Mesenteric fat pad (tissue), 1 donor: ENCODE measurements at regions not wholly inside any gene's neighbourhood (a gene's known extent, or its start where the extent isn't known, plus 50 kb on each side); places are given as distances from the start of the nearest gene placed in this dataset.
"Not testable (repeated sequence)": the region's sequence is repeated elsewhere in the genome, so short reads cannot be mapped to it uniquely, and the experiment has no call there.

Experiments used
- DNase-seq: peaks from one replicate; pipeline ENCODE4 v3.0.0-alpha.2; 2020; ENCODE audit warnings: low spot score
- donor health status: DM: yes; HTN: yes; CAD: no.

DNA sequence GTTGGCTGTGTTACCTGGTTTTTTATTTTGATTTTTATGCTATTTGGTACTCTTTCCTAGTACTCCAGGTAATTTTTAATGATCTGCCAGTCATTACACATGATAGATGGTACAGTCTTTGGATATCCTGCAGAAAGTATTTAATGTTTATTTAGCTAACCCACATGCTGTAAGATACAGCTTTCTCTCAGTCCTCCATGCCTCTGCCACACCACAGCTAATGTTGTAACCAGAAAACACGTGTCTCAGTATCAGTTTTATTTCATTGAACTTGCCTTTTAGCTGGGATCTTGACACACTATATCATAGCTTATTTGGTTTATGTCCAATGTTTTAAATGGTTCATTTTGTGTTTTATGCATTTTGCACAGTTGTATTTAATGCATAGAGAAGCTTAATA lies 1648.4 kb downstream of the KCNT2 start:
- no peak for DNase-seq

DNA sequence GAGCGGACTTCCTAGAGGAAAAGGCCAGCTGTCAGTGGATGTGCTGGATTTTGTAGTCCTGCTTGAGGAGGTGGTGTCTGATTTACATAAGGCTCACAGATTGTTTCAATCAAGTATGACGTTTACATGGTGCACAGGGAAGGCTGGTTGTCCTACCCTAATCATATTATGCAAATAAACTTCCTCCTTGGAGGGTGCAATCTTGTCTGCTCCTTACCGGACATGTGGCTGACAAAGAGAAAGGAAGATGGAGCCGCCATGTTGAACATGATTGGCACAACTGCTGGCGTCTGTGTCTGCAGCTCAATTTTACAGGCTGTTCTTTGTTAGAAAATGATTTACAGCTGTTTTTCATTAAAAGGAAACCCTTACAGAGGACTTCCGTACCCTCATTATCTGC lies 1656.1 kb downstream of the KCNT2 start:
- no peak for DNase-seq

DNA sequence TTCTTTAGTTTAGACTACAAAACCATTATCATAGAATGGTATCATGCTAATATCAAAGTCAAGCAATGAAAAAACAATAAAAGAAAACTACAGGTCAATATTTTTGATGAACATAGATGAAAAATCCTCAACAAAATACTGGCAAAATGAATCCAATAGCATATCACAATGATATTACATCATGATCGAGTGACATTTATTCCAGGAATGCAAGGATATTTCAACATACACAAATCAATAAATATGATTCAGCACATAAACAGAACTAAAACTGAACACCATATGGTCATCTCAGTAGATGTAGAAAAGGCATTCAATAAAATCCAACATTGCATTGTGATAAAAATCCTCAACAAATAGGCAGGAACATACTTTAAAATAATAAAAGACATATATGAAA lies 1657.7 kb downstream of the KCNT2 start:
- DNase-seq = no peak

DNA sequence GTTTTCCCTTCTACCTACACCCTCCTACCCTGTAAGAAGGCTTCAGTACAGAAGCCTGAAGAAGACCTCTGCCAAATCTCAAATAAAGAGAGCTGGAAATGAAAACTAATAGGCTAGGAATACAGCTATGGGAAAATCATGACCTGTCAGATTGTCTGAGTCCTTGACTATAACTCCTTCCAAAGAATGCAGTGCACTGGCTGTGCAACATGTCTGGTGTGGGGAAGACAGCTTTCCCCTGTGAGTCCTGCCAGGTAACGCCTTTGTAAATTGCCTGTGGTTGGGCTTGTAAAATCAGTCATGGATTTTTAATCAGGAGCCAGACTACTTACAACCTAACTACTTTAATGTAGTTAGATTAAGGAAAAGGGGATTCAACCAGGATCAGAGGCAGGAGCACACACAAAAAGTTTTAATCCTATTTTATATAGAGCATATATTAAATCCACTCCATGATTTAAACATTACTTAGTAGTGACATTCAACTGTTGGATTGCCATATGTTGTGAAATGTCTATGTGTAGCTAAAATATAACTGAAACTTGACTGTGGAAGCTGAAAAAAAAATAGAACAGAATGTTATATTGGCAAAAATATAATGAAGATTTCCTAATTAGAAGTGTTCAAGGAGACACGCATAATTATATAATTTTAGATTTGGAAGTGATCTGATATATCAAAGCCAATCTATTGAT lies 1667.8 kb downstream of the KCNT2 start:
- no peak for DNase-seq

DNA sequence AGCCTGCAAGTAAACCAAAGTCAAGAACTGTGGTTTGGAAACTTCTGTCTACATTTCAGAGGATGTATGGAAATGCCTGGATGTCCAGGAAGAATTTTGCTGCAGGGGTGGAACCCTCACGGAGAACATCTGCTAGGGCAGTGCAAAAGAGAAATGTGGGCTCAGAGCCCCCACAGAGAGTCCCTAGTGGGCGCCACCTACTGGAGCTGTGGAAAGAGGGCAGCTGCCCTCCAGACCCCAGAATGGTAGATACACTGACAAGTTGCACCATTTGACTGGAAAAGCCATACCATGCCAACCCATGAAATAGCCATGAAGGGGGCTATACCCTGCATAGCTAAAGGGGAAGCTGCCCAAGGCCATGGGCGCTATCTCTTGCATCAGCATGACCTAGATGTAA lies 1672.4 kb downstream of the KCNT2 start:
- DNase-seq = no peak

DNA sequence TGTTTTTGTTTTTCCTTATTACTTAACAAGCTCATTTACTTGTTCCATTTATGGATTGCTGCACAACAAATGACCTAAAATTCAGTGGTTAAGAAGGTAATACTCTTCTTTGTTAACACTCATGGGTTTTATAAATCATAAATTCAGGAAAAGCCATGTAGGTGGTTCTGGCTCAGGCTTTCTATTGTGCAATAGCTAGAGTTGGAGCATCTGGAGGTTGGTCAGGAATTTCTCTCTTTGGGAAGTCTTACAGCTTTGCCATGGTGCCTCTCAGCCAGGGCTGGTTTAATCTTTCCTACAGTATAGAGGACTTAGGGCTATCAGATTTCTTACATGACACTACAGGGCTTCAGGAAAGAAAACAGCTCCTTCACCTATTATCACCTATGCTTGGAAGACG lies 1677.1 kb downstream of the KCNT2 start:
- no peak for DNase-seq

DNA sequence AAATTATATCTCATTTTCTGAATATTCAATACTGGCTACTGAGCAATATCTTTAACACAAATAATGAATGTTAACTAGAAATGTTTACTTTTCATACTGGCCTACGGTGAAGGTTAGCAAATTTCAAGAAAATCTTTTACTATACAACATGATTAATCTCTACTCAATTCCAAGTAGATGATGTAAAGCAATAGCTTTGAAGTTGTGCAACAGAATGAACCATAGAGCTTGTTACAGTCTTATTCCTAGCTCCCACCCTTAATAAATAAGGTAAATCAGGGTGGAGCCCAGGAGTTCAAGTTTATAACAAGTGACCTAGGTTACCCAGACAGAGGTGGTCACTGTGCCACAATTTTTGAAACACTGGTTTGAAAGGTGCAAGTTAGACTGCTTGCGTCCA lies 1678.1 kb downstream of the KCNT2 start:
- no peak for DNase-seq

DNA sequence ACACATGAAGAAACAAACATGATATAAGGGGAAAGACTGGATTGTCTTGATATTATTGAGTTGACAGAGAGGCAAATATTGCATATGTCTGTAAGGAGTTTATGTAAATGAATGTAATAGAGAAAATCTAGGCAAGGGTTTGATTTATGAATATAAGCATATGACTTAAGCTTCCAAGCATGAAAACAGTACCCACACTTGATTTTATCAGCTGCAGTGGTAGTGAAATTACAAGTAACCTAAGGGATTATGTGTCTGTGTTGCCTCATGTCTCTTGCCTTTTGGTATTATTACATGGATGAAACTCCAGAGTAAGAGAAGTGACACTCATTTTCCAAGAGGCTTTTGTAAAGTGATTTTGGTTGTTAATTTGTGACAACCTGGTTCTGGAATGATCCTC lies 1678.9 kb downstream of the KCNT2 start:
- DNase-seq = no peak

DNA sequence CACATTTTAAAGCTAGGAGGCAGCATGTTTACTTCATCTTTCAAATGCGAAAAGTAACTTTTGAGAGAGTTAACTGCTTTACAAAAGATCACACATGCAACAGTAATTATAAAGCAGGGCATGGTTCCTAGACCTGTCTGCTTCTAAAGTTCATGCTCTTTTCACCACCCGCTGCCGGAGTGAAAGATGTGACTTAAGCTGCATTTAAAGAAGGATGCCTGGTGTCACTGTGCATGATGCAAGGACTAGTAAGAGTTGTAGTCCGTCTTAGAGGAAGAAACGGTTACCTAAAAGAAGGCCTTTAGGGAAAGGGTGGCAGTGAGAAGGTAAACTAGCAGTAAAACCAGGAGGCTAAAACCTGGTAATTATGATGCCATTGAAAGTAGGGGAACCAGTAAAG lies 1689.1 kb downstream of the KCNT2 start:
- no peak for DNase-seq

DNA sequence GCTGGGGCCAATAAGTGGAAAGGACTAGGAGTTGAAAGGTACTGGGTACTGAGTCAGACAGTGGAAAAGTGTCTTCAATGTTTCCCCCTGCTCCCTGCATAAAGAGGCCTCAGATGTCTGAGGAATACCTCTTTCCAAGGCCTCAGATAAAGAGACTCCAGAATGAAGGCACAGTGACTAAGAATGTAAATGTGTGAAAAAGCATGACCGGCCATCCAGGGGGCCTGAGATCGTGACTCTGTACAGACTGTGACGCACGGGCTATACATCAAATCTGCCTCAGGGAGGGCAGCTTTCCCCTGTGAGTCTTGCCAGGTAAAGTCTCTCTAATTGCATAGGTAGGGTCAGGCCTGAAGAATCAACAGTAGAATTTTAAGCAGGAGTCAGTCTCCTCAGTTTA lies 1690.5 kb downstream of the KCNT2 start:
- no peak for DNase-seq

DNA sequence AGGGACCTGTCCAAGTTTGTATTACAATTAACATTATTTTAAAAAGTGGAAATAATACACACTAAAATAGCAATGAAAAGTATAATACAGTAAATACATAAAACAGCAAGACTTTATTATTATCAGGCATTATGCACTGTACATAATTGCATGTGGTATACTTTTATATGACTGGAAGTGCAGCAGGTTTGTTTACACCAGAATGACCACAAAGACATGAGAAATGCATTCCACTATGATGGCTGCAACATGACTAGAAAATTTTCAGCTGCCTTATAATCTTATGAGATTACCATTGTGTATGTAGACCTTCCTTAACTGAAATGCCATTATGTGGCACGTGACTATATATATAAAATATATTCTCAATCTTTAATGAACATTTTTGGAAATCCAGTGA lies 1699.6 kb downstream of the KCNT2 start:
- no peak for DNase-seq

DNA sequence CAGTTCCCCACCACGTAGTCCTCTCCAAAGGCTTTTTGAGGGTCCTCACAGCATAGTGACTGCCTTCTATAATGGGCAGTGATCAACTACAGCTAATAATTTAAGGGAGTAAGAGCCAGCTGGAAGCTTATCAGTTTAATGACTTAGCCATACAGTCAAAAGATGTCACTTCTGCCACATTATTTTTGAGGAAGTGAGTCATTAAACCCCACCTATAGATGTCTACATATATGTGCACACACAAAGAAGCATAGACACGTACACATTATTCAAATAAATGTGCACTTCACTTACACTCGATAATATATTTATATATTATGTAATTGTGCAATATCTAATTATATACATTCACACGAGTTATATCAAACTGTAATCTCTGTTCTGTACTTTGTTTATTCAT lies 1704.7 kb downstream of the KCNT2 start:
- no peak for DNase-seq

DNA sequence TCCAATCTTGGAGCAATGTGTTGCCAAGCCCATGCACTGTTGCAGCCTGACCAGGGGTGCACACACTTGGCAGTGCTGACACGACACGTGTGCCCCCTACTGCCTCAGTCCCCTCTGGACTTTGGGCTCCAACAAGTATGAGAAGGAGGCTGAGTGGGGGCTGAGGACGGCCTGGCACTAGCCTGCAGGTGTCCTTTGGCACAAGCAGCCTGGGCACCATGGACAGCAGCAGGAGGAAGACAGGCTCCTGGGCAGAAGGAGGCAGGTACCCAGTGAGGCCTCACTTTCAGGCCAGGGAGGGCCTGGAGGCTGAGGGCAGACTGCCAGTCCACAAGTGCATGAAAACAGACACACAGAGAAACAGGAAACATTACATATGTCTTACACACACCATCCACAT lies 1702.9 kb upstream of the B3GALT2 start:
- DNase-seq = no peak

DNA sequence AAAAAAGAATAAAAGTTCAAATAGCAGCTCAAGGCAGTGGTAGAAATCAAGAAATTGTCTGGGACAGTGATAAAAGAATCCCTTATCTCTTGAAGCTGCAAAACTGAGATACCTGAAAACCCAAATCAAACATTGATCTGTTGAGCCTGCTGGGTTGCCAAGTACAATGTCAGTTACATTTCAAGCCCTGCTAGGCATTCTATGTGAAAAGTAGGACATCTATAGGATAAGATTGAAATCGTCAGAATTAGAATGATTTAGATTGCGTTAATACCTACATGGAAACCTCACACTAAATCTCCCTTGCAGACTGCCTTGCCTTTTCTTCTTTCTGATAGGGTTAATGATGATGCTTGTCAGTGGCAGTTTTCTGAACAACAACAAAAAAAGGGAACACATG lies 1684.4 kb upstream of the B3GALT2 start:
- DNase-seq = no peak

DNA sequence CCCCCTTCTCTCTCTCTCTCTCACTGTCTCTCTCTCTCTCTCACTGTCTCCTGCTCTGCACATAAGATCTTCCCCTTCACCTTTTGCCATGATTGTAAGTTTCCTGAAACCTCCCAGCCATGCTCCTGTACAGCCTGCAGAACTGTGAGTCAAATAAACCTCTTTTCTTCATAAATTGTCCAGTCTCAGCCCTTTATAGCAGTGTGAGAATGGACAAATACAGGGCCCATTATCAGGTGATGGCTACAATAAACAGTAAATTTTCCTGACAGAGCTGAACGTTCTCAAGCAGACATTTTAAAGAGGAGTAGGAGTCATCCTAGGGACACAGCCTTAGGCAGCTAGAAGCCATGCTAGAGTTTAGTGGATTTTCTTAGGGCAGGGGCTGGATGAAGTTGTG lies 1679.7 kb upstream of the B3GALT2 start:
- no peak for DNase-seq

DNA sequence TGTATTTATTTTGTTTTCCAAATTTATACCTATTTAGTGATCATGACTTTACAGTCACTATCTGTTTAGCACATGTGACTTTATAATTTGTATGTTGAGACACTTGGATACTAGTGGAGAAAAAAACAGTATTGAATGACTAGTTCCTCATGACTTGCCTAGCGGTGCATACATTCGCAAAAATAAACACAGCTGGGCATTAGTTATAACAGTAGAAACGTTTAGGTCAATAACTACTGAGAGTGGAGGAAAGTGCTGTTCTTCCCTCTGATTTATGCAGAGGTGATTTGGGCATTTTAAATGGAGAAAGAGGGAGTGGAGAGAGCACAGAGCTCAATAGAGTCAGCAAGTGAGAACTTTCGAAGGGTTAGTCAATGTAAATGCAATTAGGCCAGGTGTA lies 1679.0 kb upstream of the B3GALT2 start:
- no peak for DNase-seq

DNA sequence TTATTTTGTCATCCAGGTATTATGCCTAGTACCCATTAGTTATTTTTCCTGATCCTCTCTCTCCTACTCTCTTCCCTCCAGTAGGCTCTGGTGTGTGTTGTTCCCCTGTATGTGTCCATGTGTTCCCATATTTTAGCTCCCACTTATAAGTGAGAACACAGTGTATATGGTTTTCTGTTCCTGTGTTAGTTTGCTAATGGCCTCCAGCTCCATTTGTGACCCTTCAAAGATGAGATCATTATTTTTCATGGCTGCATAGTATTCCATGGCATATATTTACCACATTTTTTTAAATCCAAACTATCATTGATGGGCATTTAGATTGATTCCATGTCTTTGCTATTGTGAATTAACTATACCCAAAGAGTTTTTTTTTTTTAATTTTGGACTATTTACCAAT lies 1675.7 kb upstream of the B3GALT2 start:
- DNase-seq = no peak

DNA sequence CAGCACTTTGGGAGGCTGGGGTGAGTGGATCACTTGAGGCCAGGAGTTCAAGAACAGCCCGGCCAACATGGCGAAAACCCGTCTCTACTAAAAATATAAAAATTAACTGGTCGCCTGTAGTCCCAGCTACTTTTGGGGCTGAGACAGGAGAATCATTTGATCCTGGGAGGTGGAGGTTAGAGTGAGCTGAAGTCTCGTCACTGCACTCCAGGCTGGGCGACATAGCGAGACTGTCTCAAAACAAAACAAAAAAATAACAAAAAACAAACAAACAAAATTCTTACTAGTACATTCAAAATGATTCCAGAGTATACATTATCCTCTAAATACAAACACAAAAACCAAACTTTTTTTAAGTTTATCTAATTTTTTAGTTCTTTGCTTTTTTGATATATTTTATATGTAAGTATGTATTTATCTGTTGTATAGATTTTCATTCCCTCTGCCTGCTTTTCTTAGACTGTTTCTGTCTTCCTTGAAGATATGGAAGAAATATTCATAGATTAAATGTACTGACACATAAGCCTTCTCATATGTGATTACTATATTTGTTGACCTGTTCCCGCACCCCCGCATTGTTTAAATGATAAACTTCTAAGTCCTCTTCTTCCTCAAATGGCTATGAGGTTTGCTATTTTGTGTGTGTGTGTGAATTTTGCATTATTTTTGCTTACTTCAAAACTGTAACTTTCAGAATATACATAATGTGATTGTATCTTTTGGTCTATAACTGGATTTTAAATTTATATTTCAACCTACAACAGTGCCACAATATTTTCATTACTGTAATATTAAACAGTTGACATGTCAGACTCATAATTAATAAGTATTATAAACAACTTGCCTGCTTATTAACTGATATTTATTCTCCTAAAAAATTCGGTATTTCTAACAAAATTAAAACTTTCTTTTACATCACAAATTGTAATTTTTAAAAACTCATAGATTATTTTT lies 1674.1 kb upstream of the B3GALT2 start:
- no peak for DNase-seq

DNA sequence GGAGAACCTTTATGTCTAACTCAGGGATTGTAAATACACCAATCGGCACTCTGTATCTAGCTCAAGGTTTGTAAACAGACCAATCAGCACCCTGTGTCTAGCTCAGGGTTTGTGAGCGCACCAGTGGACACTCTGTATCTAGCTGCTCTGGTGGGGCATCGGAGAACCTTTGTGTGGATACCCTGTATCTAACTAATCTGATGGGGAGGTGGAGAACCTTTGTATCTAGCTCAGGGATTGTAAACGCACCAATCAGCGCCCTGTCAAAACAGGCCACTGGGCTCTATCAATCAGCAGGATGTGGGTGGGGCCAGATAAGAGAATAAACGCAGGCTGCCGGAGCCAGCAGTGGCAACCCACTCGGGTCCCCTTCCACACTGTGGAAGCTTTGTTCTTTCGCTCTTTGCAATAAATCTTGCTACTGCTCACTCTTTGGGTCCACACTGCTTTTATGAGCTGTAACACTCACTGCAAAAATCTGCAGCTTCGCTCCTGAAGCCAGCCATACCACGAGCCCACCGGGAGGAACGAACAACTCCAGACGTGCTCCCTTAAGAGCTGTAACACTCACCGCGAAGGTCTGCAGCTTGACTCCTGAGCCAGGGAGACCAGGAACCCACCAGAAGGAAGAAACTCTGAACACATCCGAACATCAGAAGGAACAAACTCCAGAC lies 1673.2 kb upstream of the B3GALT2 start:
- DNase-seq = not testable (repeated sequence)

DNA sequence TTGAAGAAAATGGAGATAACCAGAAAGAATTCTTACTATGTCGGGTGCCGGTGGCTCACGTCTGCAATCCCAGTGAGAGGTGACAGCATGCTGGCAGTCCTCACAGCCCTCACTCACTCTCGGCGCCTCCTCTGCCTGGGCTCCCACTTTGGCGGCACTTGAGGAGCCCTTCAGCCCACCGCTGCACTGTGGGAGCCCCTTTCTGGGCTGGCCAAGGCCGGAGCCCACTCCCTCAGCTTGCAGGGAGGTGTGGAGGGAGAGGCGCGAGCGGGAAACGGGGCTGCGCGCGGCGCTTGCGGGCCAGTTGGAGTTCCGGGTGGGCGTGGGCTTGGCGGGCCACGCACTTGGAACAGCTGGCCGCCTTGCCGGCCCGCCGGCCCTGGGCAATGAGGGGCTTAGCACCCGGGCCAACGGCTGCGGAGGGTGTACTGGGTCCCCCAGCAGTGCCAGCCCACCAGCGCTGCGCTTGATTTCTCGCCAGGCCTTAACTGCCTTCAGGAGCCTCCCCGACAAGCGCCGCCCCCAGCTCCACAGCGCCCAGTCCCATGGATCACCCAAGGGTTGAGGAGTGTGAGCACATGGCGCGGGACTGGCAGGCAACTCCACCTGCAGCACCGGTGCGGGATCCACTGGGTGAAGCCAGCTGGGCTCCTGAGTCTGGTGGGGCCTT lies 1672.5 kb upstream of the B3GALT2 start:
- not testable (repeated sequence) for DNase-seq

DNA sequence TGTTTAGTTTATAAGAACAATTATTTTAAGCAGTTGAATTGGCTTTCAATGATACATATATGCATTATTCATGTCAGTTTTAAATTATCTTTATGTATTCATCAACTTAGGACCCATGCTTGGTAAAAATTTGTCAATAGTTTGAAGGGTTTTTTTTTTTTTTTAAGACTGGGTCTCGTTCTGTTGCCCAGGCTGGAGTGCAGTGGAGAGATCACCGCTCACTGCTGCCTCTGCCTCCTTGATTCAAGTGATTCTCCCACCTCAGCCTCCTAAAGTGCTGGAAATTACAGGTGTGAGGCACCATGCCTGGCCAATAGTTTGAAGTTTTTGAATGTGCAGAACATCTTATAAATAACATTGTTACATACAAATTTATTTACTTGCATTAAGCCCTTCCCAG lies 1671.0 kb upstream of the B3GALT2 start:
- no peak for DNase-seq

DNA sequence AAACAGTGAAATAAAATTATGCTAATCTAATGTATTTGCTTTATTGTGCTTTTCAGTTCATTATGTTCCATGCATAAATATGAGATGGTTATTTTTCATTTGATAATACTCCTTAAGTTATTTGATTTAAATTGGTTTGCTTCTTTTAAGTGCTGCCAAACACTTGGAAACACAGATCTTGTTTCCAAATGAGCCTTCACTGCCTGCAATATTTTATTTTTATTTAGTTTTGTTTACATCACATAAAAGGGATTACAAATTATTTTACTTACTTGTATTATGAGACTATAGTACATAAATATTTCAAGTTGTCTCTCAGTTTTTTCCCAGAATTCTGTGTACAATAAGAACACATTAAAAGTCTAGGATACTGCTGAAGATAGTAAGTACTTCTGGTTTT lies 1662.4 kb upstream of the B3GALT2 start:
- DNase-seq = no peak
